ENCODE measurements at regions not wholly inside any gene's neighbourhood (a gene's known extent, or its start where the extent isn't known, plus 50 kb on each side); places are given as distances from the start of the nearest gene placed in this dataset.

DNA sequence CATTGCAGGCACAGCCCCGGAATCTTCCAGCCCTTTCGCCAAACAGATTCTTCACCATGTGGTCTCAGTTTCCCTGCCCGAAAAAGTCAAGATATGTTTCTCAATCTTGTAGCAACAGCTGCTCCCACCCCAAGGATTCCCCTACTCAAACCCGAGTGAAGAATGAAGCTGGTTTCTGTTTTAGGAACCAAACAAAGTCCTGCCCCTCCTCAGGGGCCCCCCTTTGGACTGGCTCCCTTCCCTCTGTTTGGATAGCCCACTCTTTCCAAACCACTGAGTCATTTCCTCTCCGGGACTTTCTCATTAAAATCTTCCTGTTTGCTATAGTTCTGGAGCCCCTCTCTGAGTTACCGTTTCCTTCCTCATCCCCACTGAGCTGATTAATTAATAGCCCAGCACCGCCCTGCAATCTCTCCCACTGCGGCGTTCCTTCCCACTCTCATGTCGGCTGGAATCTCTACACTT lies 100.9 kb downstream of the TSEN15 start:
- Histone ChIP-seq H3K4me3 (ENCODE audit: low read depth, low read length) (peak overlapping the region; percentile 14), H3K36me3 (ENCODE audit: control insufficient read depth, insufficient read depth, low read length) (no peaks in the 10 kb centered on the region), H3K27me3 (ENCODE audit: control insufficient read depth, insufficient read depth, low read length) (no peaks in the 10 kb centered on the region)
- TF ChIP-seq, protein P1, sequence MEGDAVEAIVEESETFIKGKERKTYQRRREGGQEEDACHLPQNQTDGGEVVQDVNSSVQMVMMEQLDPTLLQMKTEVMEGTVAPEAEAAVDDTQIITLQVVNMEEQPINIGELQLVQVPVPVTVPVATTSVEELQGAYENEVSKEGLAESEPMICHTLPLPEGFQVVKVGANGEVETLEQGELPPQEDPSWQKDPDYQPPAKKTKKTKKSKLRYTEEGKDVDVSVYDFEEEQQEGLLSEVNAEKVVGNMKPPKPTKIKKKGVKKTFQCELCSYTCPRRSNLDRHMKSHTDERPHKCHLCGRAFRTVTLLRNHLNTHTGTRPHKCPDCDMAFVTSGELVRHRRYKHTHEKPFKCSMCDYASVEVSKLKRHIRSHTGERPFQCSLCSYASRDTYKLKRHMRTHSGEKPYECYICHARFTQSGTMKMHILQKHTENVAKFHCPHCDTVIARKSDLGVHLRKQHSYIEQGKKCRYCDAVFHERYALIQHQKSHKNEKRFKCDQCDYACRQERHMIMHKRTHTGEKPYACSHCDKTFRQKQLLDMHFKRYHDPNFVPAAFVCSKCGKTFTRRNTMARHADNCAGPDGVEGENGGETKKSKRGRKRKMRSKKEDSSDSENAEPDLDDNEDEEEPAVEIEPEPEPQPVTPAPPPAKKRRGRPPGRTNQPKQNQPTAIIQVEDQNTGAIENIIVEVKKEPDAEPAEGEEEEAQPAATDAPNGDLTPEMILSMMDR (IDR thresholded peaks at IDR 0.05; ENCODE audit: insufficient read depth, low read depth, low read length): no peak
- ChIA-PET CTCF (no interaction called here), POLR2A (no interaction called here)
- no peak for DNase-seq (ENCODE audit: low read depth)

DNA sequence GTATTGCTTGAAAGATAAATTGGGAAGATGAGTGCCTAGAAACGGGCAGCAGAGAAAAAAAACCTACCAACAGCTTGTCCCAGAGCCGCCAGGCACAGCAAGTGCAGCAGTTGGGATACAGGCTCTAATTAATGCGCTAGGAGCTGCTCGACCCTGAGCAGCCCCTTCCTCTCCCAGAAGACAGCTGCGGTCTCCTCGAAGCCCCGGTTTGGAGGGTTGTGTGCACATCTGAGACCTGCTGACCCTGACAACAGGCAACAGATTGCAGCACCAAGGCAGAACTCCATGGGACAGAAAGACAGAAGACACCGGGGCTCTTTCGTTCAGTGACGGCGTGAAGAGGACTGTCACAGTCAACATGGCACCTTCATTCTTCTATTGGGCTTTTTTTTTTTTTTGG lies 101.4 kb downstream of the TSEN15 start:
- CTCF ChIA-PET: no interaction called here
- TF ChIP-seq, protein P1 (IDR thresholded peaks at IDR 0.05; ENCODE audit: insufficient read depth, low read depth, low read length): no peak
- no peak for DNase-seq (ENCODE audit: low read depth)
- POLR2A ChIA-PET: no interaction called here
- no peaks in the 10 kb centered on the region for H3K27me3 ChIP-seq (ENCODE audit: control insufficient read depth, insufficient read depth, low read length)
- H3K36me3 ChIP-seq (ENCODE audit: control insufficient read depth, insufficient read depth, low read length): no peaks in the 10 kb centered on the region
- no peak overlapping the region for H3K4me3 ChIP-seq (ENCODE audit: low read depth, low read length)

DNA sequence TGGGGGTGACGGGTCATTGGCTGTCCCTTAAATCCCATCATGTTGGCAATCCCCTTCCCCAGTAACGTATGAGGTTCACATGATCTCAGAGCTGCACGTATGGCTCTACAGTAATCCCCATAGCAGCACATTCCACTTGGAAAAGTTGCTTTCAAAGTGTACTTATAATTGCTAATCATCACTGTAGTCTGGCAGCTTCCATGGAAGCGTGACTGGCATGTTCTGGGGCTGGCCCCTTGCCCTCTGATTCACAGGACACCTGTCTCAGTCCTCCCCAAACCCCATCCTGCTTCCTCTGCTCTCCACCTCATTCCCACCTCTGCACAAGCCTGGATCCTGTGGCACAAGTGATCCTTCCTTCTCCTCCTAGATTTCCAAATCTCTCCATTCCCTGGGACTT lies 102.2 kb downstream of the TSEN15 start:
- TF ChIP-seq, protein P1 (IDR thresholded peaks at IDR 0.05; ENCODE audit: insufficient read depth, low read depth, low read length): no peak
- H3K4me3 ChIP-seq (ENCODE audit: low read depth, low read length): no peak overlapping the region
- no peak for DNase-seq (ENCODE audit: low read depth)
- POLR2A ChIA-PET: no interaction called here
- no peaks in the 10 kb centered on the region for H3K36me3 ChIP-seq (ENCODE audit: control insufficient read depth, insufficient read depth, low read length)
- no peaks in the 10 kb centered on the region for H3K27me3 ChIP-seq (ENCODE audit: control insufficient read depth, insufficient read depth, low read length)
- CTCF ChIA-PET: no interaction called here

DNA sequence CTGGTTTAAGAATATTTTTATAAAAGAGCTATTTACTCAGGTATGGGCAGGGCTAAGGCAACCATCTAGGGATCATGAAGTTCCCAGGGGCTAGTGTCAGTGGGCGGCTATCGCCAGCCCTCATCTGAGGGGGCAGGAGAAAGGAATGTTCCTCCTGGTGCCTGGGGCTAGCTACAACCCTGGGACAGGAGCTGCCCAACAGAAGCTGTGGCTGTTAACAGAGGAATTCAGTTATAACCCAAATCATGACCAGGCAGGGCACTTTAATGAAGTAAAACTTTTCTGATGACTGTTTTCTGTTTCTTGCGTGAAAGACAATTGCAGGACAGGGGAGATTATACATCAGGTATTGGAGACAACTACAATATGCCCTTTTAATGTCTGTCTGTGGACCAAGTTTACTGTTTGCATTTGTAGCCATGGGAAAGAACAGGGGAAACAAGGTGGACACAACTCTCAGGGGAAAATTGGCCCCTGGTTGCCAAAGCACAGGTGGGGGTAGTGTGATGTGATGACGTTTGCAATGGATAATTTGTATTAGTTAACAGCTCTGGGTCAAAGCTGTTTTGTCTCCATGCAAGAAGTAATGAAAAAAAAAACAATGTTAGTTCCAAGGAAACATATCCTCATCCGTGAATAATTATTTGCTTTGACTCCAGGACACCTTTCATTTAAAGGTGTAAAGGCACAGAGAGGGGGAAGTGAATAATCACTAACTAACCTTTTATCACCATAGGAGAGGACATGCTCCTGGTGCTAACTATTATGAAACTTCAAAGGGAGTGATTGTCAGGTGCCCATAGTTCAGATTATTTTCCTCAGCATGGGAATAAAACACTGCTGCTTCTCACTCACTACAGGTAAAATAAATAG lies 105.2 kb downstream of the TSEN15 start:
- CTCF ChIA-PET: interaction anchor here (1.2 to 1.5 kb wide), 2 partner anchors 8 to 59 kb away, joined by 3 to 5 read pairs; no protein-coding TSS in a partner anchor
- H3K36me3 ChIP-seq (ENCODE audit: control insufficient read depth, insufficient read depth, low read length): no peaks in the 10 kb centered on the region
- H3K27me3 ChIP-seq (ENCODE audit: control insufficient read depth, insufficient read depth, low read length): no peaks in the 10 kb centered on the region
- no peak overlapping the region for H3K4me3 ChIP-seq (ENCODE audit: low read depth, low read length)
- DNase-seq (ENCODE audit: low read depth): no peak
- TF ChIP-seq, protein P1 (IDR thresholded peaks at IDR 0.05; ENCODE audit: insufficient read depth, low read depth, low read length): no peak
- POLR2A ChIA-PET: interaction anchor here (0.6 kb wide), 1 partner anchor 11 kb away, joined by 3 read pairs; no protein-coding TSS in a partner anchor

DNA sequence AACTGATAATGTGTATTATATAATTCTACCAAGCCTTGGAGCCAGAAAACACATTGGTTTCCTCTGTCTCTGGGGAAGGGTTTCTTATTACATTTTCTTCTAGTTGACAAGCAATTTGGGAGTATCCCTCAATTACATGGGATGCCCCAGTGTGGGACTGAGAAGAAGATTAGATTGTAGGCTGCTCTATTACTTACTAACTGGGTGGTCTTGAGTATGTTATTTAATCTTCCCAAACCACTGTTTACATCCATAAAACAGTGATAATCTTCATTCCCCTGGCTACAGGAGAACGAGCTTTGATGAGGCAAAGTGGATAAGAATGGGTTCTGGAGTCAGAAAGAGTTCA lies 105.8 kb downstream of the TSEN15 start:
- no peak overlapping the region for H3K4me3 ChIP-seq (ENCODE audit: low read depth, low read length)
- H3K36me3 ChIP-seq (ENCODE audit: control insufficient read depth, insufficient read depth, low read length): no peaks in the 10 kb centered on the region
- no peaks in the 10 kb centered on the region for H3K27me3 ChIP-seq (ENCODE audit: control insufficient read depth, insufficient read depth, low read length)
- TF ChIP-seq, protein P1 (IDR thresholded peaks at IDR 0.05; ENCODE audit: insufficient read depth, low read depth, low read length): no peak
- CTCF ChIA-PET: no interaction called here
- POLR2A ChIA-PET: no interaction called here
- DNase-seq (ENCODE audit: low read depth): no peak
